GM23248 (cell line): ENCODE measurements at regions not wholly inside any gene's neighbourhood (a gene's known extent, or its start where the extent isn't known, plus 50 kb on each side); places are given as distances from the start of the nearest gene placed in this dataset.

Experiments
- EZH2 ChIP-seq: fragments of 200-600 bp; sonication (generic); IDR thresholded peaks from 2 replicates; pipeline ENCODE4 v1.6.1; 2018; ENCODE audit warnings: antibody characterized with exemption, mild to moderate bottlenecking; ENCODE audit not compliant: insufficient read depth, poor library complexity, severe bottlenecking
- EZH2phosphoT487 ChIP-seq: fragments of 200-600 bp; sonication (generic); IDR thresholded peaks from 2 replicates; pipeline ENCODE4 v1.6.1; 2018; ENCODE audit warnings: antibody characterized with exemption, moderate library complexity, mild to moderate bottlenecking, low read depth; ENCODE audit not compliant: insufficient read depth

DNA sequence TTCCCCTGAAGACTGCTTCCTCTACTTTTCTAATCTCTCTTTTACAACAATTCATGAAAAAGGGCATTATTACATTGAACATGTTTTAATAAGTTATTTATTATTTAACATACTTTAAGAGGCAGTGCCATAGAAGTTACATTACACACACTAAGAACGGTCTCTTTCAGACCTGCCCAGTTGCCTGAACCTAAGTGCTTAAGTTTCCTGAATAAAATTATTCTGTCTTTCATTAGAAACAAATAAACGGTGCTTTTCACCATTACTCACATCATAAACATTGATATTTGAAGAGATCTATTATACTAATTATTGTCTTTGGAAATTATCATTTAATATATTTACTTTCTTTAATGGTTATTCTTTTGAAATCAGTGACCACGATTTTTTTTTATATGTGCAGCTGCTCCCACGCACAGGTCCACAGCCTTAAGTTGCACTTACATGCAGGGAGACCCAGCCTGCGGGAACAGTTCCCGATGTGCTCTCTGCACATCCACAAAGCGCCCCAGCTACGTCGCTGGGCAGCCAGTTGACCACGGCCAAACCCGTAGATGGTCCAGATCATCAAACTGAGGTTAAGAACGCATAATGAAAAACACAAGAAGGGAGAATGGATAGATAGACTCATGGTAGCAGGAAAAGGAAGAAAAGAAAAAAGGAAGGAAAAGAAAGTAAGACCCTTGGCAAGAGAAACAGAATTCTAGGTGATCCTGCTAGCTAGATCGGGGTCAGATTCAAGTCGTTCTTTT is 437.0 kb upstream of the MGMT start:
- TF ChIP-seq EZH2 = no peak
- no peak for TF ChIP-seq EZH2phosphoT487
